ENCODE measurements at regions not wholly inside any gene's neighbourhood (a gene's known extent, or its start where the extent isn't known, plus 50 kb on each side); places are given as distances from the start of the nearest gene placed in this dataset.

DNA sequence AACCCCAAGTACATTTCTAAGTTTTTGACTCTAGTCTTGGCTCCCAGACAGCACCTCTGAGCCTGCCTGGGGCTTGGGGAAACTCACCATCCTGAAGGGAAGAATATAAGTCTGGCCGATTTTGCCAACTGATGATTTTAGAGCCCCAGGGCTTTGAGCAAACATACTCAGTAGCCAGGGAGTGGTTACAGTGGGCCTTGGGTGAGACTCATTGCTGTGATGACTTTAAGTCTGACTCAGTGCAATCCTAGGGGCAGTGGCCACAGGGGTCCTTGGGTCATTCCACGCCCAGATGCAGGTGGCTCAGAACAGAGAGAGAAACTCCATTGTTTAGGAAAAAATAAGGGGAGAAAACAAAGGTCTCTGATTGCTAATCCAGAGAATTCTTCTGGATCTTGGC is 312.0 kb upstream of the EDIL3 start:
- Histone ChIP-seq H3K27ac (no peak overlapping the region), H3K9me3 (ENCODE audit: severe bottlenecking) (no peaks in the 10 kb centered on the region), H3K36me3 (no peaks in the 10 kb centered on the region), H3K27me3 (ENCODE audit: insufficient read depth, low read depth, severe bottlenecking) (no peaks in the 10 kb centered on the region), H3K4me3 (ENCODE audit: low read depth, low read length) (no peak overlapping the region)
- TF ChIP-seq, protein P1, sequence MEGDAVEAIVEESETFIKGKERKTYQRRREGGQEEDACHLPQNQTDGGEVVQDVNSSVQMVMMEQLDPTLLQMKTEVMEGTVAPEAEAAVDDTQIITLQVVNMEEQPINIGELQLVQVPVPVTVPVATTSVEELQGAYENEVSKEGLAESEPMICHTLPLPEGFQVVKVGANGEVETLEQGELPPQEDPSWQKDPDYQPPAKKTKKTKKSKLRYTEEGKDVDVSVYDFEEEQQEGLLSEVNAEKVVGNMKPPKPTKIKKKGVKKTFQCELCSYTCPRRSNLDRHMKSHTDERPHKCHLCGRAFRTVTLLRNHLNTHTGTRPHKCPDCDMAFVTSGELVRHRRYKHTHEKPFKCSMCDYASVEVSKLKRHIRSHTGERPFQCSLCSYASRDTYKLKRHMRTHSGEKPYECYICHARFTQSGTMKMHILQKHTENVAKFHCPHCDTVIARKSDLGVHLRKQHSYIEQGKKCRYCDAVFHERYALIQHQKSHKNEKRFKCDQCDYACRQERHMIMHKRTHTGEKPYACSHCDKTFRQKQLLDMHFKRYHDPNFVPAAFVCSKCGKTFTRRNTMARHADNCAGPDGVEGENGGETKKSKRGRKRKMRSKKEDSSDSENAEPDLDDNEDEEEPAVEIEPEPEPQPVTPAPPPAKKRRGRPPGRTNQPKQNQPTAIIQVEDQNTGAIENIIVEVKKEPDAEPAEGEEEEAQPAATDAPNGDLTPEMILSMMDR (IDR thresholded peaks at IDR 0.05; ENCODE audit: low read depth, low read length), result no peak
- DNase-seq, result no peak

DNA sequence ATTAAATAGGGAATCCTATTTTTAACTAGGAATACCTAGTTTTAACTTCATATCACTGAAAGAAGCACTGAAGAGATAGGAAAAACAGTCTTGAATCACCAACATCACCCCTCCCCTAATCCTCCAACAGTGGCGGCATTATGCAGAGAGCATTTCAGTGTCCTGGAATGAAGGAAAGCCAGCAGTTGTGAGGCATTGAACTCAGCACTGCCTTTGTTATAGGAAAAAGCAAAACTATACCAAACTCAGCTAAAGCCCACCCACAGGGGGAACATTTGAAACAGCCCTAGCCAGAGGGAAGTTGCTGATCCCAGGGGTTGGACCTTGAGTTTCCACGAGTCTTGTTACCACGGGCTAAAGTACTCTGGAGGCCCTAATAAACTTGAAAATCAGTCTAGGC is 310.6 kb upstream of the EDIL3 start:
- Histone ChIP-seq H3K4me3 (ENCODE audit: low read depth, low read length) (no peak overlapping the region), H3K36me3 (no peaks in the 10 kb centered on the region), H3K27me3 (ENCODE audit: insufficient read depth, low read depth, severe bottlenecking) (no peaks in the 10 kb centered on the region), H3K27ac (no peak overlapping the region), H3K9me3 (ENCODE audit: severe bottlenecking) (no peaks in the 10 kb centered on the region)
- DNase-seq, result no peak
- TF ChIP-seq, protein P1 (IDR thresholded peaks at IDR 0.05; ENCODE audit: low read depth, low read length), result no peak

DNA sequence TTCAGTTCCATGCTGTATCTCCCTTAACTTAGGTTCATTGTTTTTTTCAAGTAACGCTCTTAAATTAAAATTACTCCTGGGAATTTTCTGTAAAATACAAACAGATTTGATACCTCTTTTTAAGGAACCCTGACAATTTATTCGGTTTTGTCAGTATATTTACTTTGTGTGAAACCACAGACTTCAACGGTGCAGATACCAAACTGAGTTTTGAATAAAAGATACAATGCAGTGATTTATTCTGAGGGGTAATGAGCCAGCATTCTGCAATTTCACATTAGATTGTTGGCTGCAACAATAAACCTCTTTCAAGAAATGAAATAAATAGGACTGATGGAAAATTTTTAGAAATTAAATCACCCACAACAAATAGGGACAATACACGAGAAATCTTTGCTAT is 308.6 kb upstream of the EDIL3 start:
- no peaks in the 10 kb centered on the region for H3K36me3 ChIP-seq
- H3K27me3 ChIP-seq (ENCODE audit: insufficient read depth, low read depth, severe bottlenecking), result no peaks in the 10 kb centered on the region
- no peak overlapping the region for H3K4me3 ChIP-seq (ENCODE audit: low read depth, low read length)
- no peaks in the 10 kb centered on the region for H3K9me3 ChIP-seq (ENCODE audit: severe bottlenecking)
- TF ChIP-seq, protein P1 (IDR thresholded peaks at IDR 0.05; ENCODE audit: low read depth, low read length), result no peak
- no peak for DNase-seq
- no peak overlapping the region for H3K27ac ChIP-seq

DNA sequence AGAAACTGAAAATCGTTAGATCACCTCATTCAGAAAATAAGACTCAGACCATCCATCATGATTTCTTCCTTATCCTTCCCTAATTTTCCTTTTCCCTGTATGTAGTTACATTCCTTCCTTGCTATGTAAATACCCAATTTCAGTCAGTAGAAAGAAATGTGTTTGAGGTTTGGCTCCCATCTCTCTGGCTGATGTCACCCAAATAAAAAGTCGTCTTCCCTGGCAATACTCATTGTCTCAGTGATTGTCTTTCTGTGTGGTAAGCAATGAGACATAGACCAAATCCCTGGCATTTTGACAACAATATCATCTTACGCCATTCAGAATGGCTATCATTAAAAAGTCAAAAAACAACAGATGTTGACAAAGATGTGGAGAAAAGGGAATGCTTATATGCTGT is 303.9 kb upstream of the EDIL3 start:
- H3K27me3 ChIP-seq (ENCODE audit: insufficient read depth, low read depth, severe bottlenecking), result no peaks in the 10 kb centered on the region
- H3K36me3 ChIP-seq, result no peaks in the 10 kb centered on the region
- no peak overlapping the region for H3K4me3 ChIP-seq (ENCODE audit: low read depth, low read length)
- TF ChIP-seq, protein P1 (IDR thresholded peaks at IDR 0.05; ENCODE audit: low read depth, low read length), result no peak
- H3K9me3 ChIP-seq (ENCODE audit: severe bottlenecking), result no peaks in the 10 kb centered on the region
- H3K27ac ChIP-seq, result no peak overlapping the region
- no peak for DNase-seq

DNA sequence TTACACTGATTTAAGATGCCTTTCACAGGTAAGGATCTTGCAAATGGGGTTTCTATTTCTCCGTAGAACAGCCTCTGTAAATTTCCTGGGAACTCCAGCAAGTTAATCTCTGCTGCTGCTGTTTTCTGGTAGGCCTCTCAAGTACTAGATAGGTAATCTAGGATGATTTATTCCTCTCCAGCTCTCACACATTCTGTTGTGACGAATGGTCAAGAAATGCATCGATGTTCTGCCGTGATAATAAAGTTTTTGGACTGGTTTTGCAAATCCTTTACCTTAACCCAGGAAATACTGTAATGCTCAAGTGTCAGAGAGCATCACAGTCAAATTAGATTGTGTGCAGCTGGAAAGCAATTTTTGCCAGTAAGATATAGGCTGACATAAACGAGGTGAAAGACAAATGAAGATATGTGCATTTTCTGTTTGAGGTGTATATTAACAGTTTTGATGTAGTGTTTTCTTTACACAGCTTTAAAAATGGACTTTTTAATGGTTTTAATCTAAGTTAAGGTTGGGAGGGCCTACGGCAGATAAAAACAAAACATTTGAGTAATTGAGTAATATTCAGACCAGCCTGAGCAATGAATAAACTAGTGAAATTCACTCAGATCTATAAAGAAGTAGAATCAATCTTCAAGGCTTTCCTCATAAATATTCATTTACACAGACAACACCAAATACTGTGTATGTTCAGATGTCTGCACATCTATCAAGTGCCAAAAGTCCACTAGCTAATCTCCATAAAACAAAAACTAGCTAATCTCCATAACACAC is 300.6 kb upstream of the EDIL3 start:
- H3K27me3 ChIP-seq (ENCODE audit: insufficient read depth, low read depth, severe bottlenecking), result no peaks in the 10 kb centered on the region
- H3K36me3 ChIP-seq, result no peaks in the 10 kb centered on the region
- H3K27ac ChIP-seq, result no peak overlapping the region
- no peak overlapping the region for H3K4me3 ChIP-seq (ENCODE audit: low read depth, low read length)
- DNase-seq, result no peak
- TF ChIP-seq, protein P1 (IDR thresholded peaks at IDR 0.05; ENCODE audit: low read depth, low read length), result no peak
- no peaks in the 10 kb centered on the region for H3K9me3 ChIP-seq (ENCODE audit: severe bottlenecking)

DNA sequence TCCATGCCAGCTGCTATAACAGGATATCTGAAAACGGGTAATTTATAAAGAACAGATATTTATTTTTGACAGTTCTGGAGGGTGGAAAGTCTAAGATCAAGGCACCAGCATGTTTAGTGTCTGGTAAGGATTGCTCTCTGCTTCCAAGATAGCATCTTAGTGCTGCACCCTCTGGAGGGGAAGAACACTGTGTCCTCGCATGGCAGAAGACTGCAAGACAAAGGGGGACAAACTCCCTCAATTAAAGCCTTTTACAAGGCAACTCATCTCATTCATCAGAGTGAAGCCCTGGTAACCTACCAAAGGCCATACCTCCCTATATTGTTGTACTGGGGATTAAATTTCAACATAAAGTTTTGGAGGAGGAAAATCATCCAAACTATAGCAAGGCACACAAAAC is 298.9 kb upstream of the EDIL3 start:
- Histone ChIP-seq H3K27me3 (ENCODE audit: insufficient read depth, low read depth, severe bottlenecking) (no peaks in the 10 kb centered on the region), H3K4me3 (ENCODE audit: low read depth, low read length) (no peak overlapping the region), H3K36me3 (no peaks in the 10 kb centered on the region), H3K27ac (no peak overlapping the region), H3K9me3 (ENCODE audit: severe bottlenecking) (no peaks in the 10 kb centered on the region)
- DNase-seq, result no peak
- TF ChIP-seq, protein P1 (IDR thresholded peaks at IDR 0.05; ENCODE audit: low read depth, low read length), result no peak
